Stimulated activated CD8-positive, alpha-beta memory T cell treated with anti-CD3 and anti-CD28 coated beads, Interleukin-15, amount 100 ng/mL, for 48 hours (primary cell): ENCODE measurements at regions not wholly inside any gene's neighbourhood (a gene's known extent, or its start where the extent isn't known, plus 50 kb on each side); places are given as distances from the start of the nearest gene placed in this dataset.
"Not testable (repeated sequence)": the region's sequence is repeated elsewhere in the genome, so short reads cannot be mapped to it uniquely, and the experiment has no call there.

Source experiments
- DNase-seq, 2 donors: peaks; one replicate each; pipeline ENCODE4 v3.0.0-alpha.2; 2020; ENCODE audit warnings: low read depth in 2 of 2

- not testable (repeated sequence) for DNase-seq
Observed at GRCh38 chr11:14573539-14574057, 53.4 kb upstream of the PSMA1 start.

- DNase-seq: no peak
Observed at GRCh38 chr11:14577292-14577691, 57.1 kb upstream of the PSMA1 start.

- DNase-seq: no peak
Observed at GRCh38 chr11:14577835-14578529, 57.8 kb upstream of the PSMA1 start.

GRCh38 chr11:14578541-14578956, 58.4 kb upstream of the PSMA1 start:
- peak; percentile 14 to 29 for DNase-seq

GRCh38 chr11:14579646-14580045, 59.5 kb upstream of the PSMA1 start:
- DNase-seq: no peak

GRCh38 chr11:14582793-14583192, 60.8 kb upstream of the PDE3B start:
- DNase-seq: no peak

GRCh38 chr11:14583252-14584034, 60.2 kb upstream of the PDE3B start:
- DNase-seq: no peak

GRCh38 chr11:14584035-14584363, 59.6 kb upstream of the PDE3B start:
- no peak for DNase-seq

- no peak for DNase-seq
Observed at GRCh38 chr11:14584595-14584994, 59.0 kb upstream of the PDE3B start.

- no peak for DNase-seq
Observed at GRCh38 chr11:14585438-14585837, 58.2 kb upstream of the PDE3B start.

- DNase-seq: no peak
Observed at GRCh38 chr11:14587258-14587657, 56.3 kb upstream of the PDE3B start.

GRCh38 chr11:14588681-14589080, 54.9 kb upstream of the PDE3B start:
- no peak for DNase-seq

- no peak for DNase-seq
Observed at GRCh38 chr11:14589421-14589820, 54.2 kb upstream of the PDE3B start.

- not testable (repeated sequence) for DNase-seq
Observed at GRCh38 chr11:14591046-14591445, 52.6 kb upstream of the PDE3B start.

- DNase-seq: no peak
Observed at GRCh38 chr11:14593671-14594070, 49.9 kb upstream of the PDE3B start.
